HG03139 (cell line): ENCODE measurements at regions not wholly inside any gene's neighbourhood (a gene's known extent, or its start where the extent isn't known, plus 50 kb on each side); places are given as distances from the start of the nearest gene placed in this dataset.
"Not testable (repeated sequence)": the region's sequence is repeated elsewhere in the genome, so short reads cannot be mapped to it uniquely, and the experiment has no call there.

Experiments
- ATAC-seq: cut with Tn5 transposase; IDR thresholded peaks from one replicate; pipeline ENCODE4 v1.9.1; 2021; ENCODE audit not compliant: unreplicated experiment

DNA sequence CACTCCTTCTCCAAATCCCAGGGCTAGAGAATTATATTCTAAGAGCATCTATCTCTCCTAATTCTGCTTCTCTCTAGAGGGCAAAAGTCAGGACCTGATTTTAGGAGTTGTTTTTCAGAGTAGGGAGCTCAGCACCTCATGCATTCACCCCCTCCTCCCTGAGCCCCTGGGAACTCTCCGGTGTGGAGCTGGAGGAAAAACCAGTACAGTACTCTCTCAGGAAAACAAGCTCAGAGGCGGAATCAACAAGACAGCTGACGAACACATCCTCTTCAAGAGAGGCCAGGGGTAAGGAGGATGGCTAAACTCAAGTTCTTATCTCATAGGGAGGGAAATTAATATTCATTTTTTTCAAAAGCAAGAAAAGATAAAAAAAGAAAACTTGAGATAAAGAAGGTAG lies 120.1 kb upstream of the CDYL start:
- no peak for ATAC-seq

DNA sequence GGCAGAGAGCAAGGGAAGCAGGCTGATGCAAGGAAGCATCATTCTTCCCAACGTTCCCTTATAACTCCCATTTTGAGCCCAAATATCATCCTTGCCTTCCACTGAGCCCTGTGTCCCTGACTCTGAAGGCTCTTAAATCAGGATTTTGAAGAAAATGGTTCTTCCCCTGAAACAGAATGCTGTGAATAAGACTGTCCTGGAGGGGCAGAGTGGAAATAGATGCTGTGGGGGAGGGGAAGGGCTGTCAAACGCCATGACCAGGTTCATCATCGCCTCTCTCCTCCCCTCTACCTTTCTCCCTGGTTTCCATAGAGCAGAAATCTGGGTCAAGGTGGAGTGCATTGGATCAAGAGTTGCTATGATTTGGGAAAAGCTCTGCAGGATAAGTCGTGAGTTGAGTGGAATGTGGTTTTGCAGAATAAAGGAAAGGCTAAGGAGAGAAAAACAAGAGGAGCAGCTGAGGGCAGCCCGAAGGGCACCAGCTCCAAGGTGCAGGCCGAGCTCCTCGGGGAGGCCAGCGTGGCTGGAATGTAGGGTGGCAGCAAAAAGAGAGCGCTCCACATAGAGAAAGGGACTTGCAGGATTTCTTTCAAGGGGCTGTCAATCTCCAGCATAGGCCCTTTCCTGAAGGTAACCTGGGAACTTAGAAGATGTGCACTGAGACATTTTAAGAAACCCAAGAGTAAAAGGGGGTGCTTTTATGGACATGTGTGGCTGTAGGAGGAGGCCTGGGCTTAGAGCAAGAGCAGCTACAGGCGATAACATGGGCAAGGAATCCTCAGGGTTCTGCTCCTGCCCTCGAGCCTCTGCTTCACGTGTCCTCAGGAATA lies 120.8 kb upstream of the CDYL start:
- ATAC-seq, result no peak

DNA sequence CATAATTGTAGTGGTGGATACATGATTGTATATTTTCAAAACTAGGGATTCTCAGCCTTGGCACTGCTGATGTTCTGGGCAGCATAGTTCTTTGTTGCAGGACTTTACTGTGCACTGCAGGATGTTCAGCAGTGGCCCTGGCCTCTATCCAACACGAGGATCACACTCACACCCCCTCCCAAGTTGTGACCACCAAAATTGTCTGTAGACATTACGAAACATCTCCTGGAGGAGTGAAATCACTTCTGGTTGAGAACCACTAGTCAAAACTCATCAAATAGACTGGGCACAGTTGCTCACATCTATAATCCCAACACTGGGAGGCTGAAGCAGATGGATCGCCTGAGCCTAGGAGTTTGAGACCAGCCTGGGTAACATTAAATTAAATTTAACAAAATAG lies 123.1 kb upstream of the CDYL start:
- no peak for ATAC-seq

DNA sequence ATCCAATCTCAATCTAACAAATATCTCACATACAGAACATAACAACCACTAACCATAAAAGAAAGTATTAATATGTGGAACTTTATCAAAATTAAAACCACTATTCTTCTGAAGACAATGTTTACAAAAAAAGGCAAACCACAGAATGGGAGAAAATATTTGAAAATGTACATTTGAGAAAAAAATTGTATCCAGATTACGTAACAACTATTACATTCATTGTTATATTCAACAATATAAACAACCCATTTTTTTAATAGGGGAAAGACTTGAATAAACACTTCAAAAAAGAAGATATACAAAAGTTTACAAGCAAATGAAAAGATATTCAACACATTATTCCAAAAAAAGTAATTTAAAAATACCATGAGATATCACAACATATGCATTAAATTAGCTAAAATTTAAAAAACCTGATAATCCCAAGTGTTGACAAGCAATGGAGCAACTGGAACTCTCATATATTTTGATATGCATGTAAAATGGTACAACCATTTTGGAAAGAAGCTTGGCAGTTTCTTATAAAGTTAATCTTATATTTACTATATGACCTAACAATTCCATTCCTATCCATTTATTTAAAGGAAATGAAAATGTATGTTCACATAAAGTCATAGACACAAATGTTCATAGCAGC lies 124.3 kb upstream of the CDYL start:
- no peak for ATAC-seq

DNA sequence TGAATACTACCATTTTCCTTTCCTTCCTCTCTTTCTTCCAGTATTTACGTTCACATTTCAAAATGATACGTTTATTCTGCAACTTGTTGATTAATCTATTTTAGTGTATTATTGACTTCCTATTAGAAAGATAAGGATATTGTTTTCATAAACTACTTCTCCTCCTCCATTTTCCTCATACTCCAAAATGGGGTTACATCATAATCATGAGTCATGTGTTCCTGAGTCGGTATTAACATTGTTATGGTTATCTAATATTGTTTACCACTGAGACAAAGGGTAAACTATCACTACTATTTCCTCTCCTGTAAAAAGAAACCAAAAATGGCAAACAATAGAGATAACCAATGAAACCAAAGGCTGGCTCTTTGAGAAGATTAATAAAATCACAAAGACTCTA lies 126.5 kb upstream of the CDYL start:
- no peak for ATAC-seq

DNA sequence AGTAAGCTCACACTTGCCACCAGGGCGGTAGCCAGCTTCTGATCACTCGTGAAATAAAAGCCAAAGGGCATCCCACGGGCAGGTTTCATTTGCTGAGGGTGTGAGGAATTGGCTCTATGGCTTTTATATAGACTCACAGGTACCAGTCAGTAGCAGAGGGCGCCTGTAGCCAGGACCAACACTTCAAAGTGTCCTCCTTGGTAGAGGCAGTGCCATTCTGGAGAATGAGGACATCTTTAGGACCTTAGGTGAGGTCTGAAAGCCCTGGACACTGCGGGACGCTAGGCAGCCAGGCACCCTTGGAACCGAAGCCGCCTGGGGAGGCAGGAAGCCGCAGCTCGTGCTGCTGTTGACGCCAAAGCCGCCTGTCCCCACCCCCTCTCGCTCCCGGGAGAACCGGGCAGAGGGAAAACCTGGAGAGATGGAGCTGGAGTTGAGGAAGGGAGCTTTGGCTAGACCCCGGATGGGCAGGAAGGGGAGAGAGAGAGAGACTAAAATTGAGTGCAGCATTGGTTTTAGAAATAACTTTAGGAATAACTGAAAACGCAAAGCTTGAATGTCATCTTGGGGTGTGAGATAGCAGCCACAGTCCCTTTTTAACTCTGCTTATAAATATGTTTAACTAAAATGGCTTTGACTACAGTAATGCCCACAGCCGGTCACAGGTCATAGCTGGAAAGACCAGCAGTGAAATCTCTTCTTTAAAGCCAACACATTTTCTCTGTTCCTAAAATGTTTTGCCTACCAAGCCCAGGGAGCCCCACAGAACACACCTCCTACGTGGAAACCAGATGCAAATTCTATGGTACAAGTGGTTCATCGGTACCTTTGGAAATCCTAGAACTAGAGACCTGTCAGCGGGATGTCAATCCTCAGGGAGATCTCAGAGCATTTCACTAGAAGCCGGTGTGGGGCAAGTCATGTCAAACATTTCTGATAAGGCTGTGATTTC lies 128.5 kb upstream of the CDYL start:
- ATAC-seq, result no peak

DNA sequence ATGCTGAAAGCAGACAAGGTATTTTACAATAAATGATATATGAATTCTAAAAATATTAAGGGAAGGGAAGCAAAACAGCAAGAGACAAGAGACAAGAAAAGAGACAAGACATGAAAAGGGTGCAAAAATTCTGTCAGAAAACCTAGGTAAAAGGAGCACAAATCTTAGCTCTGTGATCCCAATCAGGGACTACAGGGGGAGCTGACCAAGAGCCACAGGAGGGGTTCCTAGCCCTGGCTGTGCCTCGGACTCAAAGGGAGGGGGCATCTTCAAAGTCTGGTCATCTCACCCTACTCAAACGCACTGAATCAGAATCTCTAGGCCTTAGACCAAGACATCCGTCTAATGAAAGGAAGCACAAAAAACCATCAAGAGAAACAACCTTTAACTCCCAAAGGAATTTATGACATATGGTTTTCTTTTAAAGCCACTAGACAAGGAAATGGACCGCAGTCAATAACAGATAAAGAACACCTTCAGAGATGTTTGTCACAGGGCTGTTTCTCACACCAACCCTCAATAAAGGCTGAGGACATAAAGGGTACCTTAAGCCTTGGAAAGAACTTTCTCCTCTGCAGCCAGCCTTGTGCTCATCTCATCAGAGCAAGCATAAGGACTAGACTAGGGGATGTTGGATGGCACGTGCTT lies 130.4 kb upstream of the CDYL start:
- ATAC-seq, result no peak

DNA sequence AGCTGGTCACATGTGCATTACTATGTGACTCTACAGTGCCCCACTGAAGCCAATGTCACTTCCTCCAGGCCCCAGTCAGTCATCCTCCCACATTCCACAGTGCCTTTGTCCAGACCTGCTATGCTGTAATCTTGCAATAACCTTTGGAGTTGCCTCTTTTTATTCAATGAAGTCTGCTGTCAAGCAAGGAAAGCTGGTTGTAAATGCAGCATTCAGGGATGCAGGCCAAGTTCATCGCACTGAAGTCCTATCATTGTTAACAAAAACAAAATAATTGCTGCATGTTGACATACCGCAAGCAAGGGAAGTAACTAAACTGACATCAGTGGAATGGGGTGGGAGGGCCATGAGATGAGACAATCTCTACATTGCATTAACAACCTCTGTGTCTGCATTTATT lies 131.2 kb upstream of the CDYL start:
- ATAC-seq, result no peak

DNA sequence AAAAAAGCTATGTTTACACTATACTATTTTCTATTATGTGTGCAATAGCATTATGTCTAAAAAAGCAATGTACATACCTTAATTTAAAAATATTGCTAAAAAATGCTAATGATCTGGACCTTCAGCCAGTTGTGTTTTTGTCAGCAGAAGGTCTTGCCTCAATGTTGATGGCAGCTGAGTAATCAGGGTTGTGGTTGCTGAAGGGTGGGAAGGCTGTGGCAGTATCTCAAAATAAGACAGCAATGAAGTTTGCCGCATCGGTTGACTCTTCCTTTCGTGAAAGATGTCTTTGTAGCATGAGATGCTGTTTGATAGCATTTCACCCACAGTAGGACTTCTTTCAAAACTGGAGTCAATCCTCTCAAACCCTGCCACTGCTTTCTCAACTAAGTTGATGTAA lies 134.7 kb upstream of the CDYL start:
- ATAC-seq, result no peak

DNA sequence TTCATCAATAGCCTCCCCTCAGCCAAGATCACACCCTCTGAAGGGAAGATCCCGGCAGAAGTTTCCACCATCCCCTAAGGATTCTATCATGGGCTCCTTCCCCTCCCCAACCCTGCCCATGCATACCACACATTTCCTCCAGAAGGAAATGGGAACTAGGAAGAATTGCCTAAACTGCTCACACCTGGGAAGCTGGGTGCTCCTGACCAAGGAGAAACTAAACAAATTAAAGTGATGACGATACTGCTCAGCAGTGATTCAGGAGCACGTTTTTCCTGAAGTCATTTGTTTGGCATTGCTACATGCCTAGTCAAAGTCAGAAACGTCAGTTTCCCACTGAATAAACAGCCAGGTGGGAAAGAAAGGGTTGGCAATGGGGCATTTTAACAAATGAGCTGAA lies 136.1 kb upstream of the CDYL start:
- no peak for ATAC-seq

DNA sequence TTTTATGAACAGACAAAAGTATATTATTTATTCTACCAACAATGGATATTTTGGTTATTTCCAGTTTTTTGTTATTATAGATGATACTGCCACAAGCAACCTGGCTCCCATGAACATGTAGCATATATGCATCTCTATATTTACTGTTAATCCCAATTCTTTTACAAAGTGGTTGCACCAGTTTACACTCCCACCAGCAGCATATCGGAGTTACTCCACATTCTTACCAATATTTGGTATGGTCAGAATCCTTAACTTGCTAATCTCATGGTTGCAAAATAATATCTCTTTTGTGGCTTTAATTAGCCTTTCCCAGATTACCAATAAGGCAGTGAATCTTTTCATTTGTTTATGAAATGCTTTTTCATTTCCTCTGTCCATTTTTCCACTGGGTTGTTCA lies 137.6 kb upstream of the CDYL start:
- ATAC-seq, result no peak

DNA sequence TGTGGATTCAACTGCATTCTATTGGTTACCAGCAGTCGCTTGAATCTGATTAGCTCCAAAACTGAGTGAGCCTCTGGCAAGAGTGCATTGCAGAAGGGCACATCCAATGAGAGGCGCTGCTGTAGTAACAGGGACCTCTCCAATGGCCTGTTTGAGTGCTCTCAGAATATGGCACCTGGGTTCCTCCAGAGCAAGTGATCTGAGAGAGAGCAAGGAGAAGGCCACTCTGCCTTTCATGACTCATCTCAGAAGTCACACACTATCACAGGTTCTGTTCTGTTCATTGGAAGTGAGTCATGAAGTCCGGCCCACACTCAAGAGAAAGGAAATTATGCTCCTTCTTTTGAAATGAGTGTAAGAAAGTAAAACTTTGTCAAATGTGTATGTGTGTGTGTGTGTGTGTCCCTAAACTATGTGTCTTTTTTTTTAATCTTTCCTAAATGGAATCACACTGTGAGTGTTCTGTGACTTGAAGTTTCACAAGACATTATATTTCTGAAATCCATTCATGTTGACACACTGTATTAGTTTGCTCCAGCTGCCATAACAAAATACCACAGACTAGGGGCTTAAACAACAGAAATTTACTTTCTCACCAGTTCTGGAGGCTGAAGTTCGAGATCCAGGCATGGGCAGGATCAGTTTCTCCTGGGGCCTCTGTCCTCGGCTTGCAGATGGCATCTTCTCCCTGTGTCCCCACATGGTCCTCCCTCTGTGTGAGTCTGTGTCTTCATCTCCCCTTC lies 138.3 kb upstream of the CDYL start:
- no peak for ATAC-seq

DNA sequence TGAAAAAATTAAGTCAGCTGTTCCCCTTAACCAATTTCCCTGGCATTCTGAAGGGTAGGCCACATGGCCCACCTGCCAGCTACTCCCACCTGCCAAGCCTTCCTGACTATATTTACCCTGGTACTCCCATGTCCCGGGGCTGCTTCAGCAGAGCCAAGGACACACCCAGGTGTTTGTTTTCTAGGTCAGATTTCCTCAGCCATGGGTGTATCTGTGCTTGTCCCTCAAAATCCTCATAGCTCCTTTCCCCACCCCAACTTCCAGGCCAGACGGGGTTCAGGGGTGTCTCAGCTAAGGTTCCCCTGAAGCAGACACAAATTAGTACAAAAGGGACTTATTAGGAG lies 139.4 kb upstream of the CDYL start:
- ATAC-seq, result no peak

DNA sequence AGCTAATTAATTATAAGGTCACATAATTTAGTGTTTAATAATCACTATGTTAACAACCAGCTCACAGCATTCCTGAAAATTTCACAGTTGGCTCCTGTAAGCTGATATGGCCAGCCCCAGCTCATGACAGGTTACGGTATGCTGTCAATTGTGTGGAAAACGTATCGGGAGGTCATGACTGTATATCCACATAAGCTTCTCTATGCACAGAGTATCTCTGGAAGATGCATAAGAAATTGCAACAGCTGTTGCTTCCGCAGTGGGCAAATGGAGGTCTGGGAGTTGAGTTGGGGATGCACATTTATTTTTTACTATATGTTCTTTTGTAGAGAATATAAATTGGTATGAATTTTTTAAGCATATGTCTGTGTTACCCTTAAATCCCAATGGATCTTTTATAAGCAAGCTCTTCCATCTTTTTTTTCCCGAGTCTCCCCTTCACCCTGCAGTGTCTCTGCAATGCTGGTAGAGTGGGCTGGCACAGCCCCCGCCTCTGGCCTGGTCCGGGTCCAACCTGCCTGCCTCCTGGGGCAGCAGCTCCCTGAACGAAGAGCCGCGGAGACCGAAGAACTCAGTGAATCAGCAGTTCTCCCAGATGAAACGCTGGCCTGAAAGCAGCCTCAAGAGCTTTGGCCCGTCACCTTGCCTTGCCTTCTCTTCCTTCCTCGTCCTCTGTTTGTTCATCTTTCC lies 139.9 kb upstream of the CDYL start:
- no peak for ATAC-seq

DNA sequence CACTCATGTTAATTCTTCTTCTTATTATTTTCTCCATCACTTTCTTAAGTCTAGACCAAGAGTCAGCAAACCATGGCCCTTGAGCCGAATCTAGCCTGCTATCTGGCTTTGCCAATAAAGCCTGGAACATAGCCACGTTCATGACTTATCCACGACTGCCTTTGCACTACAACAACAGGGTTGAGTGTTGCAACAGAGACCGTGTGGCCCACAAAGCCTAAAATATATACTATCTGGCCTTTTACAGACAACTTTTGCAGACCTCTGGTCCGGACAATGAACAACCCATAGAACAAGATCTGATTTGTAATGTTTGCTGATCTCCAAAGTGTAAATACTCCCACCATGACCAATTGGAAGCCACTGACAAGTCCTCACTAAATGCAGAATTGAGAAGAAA lies 140.5 kb upstream of the CDYL start:
- ATAC-seq, result no peak

DNA sequence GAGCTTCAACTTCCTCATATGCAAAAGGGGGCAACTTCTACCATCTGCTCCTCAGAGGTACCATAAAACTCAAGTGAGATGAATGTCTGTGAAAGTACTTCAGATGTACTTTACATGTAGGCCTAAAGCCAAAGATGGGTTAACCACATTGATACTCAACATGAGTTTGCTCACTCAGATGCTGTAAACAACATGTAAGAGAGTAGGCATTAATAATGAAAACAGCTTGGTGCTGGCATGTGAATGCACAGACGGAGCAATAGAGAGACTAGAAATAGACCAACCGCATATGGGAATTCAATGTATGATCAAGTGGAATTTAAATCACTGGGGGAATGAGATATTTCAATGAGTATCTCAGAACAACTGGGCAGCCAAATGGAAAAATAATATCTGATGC lies 143.8 kb upstream of the CDYL start:
- no peak for ATAC-seq

DNA sequence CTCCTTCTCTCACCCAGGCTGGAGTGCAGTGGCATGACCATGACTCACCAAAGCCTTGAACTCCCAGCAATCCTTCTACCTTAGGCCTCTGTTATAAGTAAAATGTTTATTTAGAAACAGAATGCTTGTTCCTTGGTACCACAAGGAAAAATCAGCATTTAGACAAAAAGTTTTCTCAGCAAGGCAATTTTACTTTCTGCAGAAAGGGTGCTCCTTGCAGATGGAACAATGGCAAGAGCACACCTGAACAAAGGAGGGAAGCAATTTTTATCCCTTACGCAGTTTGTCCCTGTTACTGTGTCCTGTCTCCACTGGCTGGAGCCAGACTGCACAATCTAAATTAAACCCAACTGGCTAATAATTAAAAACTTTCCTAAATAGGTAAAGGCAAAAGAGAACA lies 146.4 kb upstream of the CDYL start:
- ATAC-seq, result not testable (repeated sequence)

DNA sequence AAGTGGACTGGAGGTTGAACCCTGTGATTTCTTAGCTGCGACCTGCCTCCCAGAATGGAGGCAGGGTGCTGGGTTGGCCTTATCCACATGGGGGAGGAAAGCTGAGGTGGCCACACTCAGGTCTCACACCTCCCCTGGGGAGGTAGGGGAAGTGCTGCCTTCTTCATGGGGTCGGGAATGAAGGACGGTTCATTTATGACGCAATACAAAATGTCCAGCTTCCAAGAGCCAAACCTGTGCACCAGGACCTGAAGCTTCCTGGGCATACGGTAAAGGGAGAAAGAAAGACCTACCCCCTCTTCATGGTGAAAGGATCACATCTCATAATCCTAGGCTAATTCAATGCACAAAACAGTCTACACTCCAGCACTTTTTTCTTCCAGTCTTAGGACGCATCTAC lies 150.6 kb upstream of the CDYL start:
- ATAC-seq, result no peak

DNA sequence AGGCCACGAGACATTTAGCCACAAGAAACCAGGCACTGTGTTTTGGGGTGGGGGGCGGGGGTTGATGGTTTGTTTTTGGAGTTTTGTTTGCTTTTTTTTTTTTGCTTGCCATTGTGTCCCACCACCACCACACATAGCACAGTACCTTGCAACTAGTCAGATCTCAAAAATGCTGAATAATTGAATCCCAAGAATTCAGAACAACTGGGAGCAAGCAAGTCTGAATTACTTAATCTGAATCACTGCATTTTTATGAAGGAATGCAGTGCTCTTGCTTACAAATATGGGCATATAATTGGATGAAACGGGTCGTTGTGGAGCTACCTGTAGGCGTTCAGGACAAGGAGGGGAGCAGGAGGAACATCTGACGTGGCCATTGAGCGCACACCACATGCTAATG lies 151.5 kb upstream of the CDYL start:
- no peak for ATAC-seq
